Stimulated activated CD4-positive, alpha-beta T cell treated with anti-CD3 and anti-CD28 coated beads, Interleukin-1b, Interleukin-23, amount 100 ng/mL, for 48 hours (primary cell): ENCODE measurements at regions not wholly inside any gene's neighbourhood (a gene's known extent, or its start where the extent isn't known, plus 50 kb on each side); places are given as distances from the start of the nearest gene placed in this dataset.
"Not testable (repeated sequence)": the region's sequence is repeated elsewhere in the genome, so short reads cannot be mapped to it uniquely, and the experiment has no call there.

Source experiments
- DNase-seq: peaks from one replicate; pipeline ENCODE4 v3.0.0-alpha.2; 2020

- no peak for DNase-seq
Observed at GRCh38 chr11:15667127-15667725, 552.5 kb downstream of the INSC start.

DNA sequence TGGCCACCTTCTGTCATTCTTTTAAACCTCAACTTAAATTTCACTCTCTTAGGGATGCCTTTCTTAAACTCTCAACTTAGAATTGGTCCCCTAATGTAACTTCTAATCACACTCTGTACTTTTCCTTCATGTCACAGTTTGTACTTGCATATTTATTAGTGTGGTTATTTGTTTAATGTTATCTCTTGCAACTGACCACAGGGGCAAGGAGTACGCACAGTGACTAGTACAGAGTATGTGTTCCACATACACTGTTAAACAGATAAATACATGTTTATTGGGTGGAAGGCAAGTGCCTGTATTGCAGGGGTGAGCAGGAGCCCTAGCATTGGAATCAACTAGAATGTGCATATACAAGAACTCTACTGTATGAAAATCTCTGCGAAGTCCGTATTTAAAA lies 554.0 kb downstream of the INSC start:
- DNase-seq, result no peak

GRCh38 chr11:15670520-15671070 lies 555.9 kb downstream of the INSC start:
- DNase-seq, result no peak

DNA sequence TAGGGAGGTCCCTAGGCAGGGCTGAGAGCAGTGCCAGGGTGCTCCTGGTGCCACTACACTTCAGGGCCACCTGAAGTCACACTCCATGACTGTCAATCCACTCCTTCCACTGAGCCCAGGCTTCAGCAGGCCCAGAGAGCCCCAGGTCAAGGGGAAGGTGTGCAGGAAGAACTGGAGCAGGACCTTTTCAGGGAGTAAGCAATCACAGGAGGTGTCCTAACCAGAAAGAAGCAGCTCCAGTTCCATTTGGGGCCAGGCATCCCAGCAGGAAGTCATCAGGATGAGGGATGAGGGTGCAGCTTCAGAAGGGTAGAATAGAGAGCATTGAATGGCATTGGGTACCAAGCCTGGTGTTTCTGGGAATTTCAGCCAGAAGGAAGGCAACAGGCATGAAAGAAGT lies 556.5 kb downstream of the INSC start:
- DNase-seq, result no peak

DNA sequence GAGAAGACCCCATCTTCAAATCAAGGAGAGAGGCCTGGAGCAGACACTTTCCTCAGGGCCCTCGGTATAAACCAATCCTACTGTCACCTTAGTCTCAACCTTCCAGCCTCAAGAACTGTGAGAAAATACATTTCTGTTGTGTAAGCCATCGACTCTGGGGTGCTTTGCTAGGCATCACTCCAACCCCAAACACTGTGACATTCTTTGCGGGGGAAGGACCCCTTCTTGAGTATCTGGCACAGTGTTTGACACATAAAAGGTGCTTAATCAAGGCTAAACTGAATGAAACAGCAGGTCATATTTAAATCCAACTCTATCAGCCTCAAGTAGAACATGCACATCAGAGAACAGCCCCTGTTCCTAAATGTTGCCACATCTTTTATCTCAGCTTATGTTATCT lies 558.1 kb downstream of the INSC start:
- no peak for DNase-seq

- DNase-seq, result no peak
Observed at GRCh38 chr11:15673408-15673831, 558.7 kb downstream of the INSC start.

DNA sequence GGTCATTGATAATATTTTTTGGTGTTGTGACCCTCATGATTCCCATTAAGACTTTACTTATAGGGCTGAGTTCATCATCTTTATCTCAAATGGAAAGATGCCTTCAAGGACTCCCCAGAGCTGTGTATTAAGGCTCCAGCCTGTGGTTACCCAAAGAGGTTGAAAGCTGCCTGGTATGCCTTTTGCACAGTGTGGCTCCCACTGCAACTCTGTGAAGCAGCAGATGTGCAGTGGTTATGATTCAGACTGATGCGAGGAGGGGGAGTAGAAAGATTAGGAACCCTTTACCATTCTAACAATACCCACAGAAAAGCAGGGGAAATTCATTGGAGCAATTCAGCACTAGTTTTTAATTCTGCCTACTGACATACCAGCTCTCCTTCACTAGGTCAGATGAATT lies 560.0 kb downstream of the INSC start:
- no peak for DNase-seq

DNA sequence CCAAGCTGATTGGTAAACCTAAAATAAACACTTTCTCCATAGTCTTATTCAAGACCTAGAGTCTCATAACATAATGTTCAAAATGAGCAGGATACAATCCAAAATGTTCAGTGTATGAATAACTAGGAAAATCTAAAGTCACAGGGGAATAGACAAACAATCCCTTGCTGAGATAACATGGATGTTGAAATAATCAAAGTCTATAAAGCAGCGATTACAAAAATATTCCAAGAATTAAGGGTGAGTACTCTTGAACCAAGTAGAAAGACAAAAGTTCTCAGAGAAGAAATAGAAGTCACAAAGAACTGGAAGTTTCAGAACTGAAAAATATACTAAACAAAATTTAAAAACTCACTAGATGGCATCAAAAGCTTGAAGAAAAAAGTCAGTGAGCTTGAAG lies 561.0 kb downstream of the INSC start:
- DNase-seq, result no peak

- no peak for DNase-seq
Observed at GRCh38 chr11:15677181-15677580, 562.5 kb downstream of the INSC start.

DNA sequence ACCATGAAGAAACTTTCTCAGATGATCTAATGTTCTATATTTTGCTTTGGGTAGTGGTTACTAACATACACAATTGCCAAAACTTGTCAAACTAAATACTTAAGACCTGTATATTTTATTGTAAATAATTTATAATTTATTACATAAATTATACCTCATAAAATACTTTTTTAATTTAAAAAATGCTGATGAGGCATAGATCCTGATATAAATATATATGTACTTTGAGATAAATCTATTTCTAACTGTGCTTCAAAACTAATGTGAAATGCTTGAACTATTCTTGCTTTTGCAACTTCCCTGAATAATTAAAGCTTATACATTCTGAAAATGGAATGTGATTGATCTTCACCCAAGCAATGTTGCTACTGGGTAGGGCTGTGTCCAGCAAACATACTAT lies 568.8 kb downstream of the INSC start:
- no peak for DNase-seq

GRCh38 chr11:15685306-15685705 lies 570.6 kb downstream of the INSC start:
- no peak for DNase-seq

- not testable (repeated sequence) for DNase-seq
Observed at GRCh38 chr11:15686259-15686658, 571.5 kb downstream of the INSC start.

DNA sequence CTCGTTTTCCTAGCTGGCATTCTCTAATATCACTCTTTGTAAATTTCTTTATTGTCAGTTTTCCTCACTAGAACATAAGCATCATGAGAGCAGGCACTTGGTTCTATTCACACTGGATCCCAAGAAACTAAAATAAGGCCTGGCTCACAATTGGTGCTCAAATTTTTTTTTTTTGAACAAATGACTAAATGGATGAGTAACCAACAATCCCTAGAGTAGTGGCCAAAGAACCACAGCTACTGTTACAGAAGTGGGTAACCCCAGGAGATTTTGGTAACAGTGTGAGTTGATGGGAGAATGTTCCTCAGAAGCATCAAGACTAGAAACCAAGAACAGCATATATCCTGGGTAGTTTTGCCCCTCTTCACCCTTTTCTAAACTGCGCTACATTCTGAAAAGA lies 572.6 kb downstream of the INSC start:
- no peak for DNase-seq

DNA sequence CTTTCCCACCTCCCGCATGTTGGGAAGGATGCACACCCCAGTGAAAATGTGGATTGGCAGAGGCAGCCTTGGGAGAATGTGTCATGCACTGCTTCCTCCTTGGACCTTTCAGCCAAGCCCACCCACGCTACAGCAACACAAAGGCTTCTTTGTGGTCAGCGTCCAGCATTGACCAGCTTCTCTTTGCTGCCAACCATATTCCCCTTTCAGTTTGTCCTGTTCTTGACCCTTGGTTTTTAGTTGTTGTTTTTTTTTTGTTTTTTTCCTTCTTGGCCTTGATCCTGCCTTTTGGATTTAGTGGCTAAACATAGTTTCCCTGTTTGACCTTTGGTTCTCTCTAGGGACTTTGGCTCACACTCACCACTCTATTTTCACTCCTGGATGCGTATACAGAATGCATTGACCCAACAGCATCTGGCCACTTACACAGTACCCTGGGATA lies 573.6 kb downstream of the INSC start:
- DNase-seq, result no peak

DNA sequence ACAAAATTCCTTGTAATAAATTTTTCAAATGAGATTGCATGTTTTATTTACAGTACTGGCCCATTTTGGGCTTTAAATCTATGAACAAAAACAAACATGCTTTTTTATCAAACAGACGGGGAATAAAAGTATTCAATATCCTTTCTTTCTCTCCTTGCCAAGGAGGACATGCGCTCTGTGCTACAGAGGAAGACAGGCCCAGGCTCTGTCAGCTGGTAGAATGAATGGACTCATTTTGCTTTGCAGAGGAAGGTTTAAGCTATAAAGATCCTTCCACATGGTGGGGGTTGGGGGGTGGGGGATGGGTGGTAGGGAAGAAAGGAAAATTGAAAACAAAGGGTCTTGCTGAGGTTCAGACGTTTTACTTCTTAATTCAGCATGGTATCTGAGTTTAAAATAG lies 575.6 kb downstream of the INSC start:
- DNase-seq, result no peak

DNA sequence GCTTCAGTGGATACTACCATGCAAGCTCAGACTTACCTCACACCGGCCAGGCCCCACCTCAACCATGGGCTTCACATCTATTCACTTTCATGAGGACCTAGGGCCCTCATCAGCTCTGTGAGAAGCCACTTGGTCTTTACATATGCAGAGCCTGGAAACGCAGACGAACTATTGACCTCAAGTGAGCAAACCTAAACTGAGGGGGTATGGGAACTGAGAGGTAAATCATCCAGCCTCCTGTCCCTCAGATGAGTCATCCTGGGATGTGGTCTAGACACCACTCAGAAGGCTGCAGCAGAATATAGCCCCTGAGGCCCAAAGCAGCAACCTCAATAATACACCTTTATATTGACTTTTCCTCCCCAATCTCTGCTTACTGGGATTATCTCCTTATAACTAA lies 578.0 kb downstream of the INSC start:
- no peak for DNase-seq

DNA sequence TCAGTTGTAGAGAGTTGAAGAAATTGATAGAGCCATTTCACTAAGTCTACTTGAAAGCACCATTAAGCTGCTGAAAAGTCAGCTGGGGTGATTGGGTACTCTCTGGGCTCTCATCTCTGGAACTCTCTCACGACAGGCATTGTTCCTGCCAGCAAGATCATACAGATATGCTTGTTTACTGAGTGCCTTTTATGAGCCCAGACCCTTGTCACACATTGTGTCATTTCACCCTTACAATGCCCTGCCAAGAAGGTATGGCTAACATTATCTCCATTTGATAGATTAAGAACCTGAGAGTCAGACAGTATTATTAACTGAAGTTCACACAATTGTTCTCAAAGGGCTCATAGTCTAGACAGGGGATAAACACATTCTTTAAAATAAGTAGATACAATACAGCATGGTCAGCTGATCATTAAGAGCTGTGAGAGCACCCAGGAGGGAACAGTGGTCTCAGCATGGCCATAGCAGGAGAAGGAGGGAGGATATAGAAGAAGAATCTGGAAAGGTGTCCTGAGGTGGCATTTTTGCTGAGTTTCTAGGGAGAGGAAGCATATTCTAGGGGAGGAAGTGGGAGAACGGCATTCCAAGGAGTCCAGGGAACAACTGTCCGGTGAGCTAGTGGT lies 580.5 kb downstream of the INSC start:
- DNase-seq, result no peak

DNA sequence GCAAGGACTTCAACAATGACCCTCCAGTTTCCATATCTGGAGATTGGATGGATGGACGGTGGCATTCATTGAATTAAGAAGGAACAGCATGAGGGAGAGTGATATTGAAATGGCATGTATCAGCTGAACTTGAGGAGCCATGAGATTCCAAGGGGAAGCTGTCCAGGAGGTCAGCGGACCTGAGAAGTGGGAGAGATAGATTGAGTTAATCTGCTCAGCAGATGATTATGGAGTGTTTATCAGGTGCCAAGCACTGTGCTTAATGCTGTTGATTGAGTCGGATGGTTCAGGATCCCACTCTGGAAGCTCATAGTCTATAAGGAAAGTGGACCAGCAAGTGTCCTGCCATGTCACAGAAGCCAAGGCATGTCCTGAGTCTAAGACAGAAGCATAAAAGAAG lies 581.3 kb downstream of the INSC start:
- no peak for DNase-seq

DNA sequence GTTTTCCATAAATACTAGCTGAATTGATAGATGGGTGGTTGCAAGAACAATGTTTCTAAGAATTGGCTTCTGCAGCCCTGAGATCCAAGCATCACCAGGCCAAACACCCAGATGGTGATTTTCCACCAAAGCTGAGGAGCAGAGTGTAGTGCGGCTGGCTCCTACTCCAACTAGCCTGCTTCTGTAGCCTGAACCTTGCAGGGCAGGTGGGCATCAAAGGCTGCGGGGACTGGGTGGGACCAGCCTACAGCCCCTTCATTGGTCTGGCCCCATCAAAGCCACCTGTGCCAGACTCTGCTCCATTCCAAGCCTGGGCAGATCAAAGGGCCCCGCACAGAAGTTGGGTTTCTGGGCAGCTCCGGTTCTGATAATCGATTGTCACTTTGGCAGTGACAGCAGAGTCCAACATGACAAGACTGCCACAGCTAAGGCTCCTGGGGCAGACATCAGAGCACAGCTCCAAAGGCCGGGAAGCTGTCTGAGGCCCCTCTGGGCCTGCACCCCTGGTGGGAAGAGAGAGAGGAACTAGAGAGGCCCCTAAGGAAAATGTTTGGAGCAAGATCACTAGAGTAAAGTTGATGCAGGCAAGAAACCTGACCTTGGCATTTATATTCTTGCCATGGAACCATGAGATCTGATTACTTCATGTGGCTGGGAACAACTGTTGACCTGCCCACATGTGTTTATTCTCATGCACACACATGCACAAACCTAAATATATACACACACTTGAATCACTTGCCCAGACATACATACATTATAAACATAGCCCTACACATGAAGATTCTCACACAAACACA lies 582.9 kb downstream of the INSC start:
- DNase-seq, result no peak

DNA sequence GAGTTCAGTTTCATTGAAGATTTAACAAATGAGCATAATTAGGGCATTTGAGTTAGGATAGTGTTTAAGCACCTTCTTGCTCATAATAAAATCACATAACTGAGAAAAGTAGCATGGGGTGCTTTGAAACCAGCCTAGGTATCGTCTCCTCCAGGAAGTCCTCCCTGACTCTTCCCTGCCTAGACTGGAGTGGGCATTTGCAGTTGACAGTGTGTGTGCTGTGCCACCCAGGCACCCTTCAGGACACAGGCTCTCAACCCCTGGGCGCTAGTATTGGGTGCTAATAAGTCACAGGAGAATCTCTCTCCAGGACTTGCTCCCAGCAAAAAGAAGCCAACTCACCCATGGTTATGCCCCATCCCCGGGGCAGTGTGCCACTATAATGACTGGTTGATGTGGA lies 584.1 kb downstream of the INSC start:
- DNase-seq, result no peak

DNA sequence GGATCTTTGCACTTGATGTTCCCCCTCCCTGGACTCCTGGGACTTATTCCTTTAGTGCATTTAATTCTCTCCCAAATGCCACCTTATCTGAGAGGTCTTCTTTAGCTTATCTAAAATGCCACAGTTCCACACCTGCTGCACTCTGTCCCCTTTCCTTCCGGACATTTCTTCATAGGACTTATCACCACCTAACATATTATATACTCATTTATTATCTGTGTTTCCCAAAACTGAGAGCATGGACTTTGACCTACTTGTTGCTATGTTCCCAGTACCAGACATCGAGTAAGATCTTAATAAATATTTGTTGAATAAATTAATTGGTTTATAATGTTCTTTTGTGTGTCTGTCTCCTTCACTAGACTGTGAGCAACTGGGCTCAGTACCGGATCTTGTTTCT lies 585.3 kb downstream of the INSC start:
- no peak for DNase-seq

- DNase-seq, result no peak
Observed at GRCh38 chr11:15700456-15700855, 585.7 kb downstream of the INSC start.

DNA sequence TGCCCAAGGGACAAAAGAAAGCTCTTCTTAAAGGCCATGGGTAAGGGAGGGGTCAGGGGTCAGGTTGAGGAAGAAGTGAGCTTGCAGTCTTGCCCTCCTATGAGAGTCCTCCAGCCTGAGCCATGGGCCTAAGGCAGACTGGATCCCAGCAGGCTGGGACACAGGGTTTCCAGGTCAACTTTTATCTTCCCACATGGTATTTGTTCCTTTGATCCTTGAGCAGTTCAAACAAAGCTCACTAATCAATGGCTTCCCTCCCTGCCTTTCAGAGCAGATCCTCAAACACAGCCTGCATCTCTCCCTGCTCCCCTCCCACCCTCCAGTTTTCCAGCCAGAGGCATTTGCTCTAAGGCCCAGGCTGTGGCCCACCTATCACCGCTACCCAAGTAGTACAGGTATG lies 589.3 kb downstream of the INSC start:
- DNase-seq, result no peak

- DNase-seq, result no peak
Observed at GRCh38 chr11:15704556-15704955, 589.8 kb downstream of the INSC start.
